Mesenchymal stem cell (in vitro differentiated cells and primary cell): ENCODE measurements at regions not wholly inside any gene's neighbourhood (a gene's known extent, or its start where the extent isn't known, plus 50 kb on each side); places are given as distances from the start of the nearest gene placed in this dataset.
A peak's percentile ranks its signal among the peaks of the same experiment; 100 is the strongest.

Source experiments
- DNase-seq: peaks from one replicate; pipeline ENCODE4 v3.0.0-alpha.2; 2013
- H2AFZ ChIP-seq: one replicate; pipeline ENCODE4 v1.6.1; 2013; ENCODE audit warnings: low read depth, mild to moderate bottlenecking, control low read depth, inconsistent platforms, low read length, moderate library complexity
- H2AK5ac ChIP-seq: 2 replicates; pipeline ENCODE4 v1.6.1; 2013; ENCODE audit warnings: low read length, moderate library complexity, mild to moderate bottlenecking, inconsistent platforms; ENCODE audit not compliant: severe bottlenecking
- H2BK120ac ChIP-seq: one replicate; pipeline ENCODE4 v1.6.1; 2013; ENCODE audit warnings: low read depth, mild to moderate bottlenecking, inconsistent platforms, low read length, moderate library complexity
- H2BK12ac ChIP-seq, 2 experiments: one replicate each; pipeline ENCODE4 v1.6.1; 2013; ENCODE audit warnings: inconsistent platforms in 2 of 2, low read length in 2 of 2, mild to moderate bottlenecking in 2 of 2, moderate library complexity in 2 of 2, control low read depth in 1 of 2
- H2BK15ac ChIP-seq: one replicate; pipeline ENCODE4 v1.6.1; 2013; ENCODE audit warnings: mild to moderate bottlenecking, low read depth, inconsistent platforms; ENCODE audit not compliant: poor library complexity, severe bottlenecking
- H2BK5ac ChIP-seq: 2 replicates; pipeline ENCODE4 v1.6.1; 2013; ENCODE audit warnings: low read depth, mild to moderate bottlenecking, low read length, control low read depth, inconsistent platforms; ENCODE audit not compliant: poor library complexity, severe bottlenecking
- H3K14ac ChIP-seq, 2 experiments: one replicate each; pipeline ENCODE4 v1.6.1; 2013; ENCODE audit warnings: inconsistent platforms in 2 of 2, low read length in 2 of 2, control low read depth in 1 of 2, mild to moderate bottlenecking in 1 of 2, moderate library complexity in 1 of 2
- H3K18ac ChIP-seq, 2 experiments: one replicate each; pipeline ENCODE4 v1.6.1; 2013; ENCODE audit warnings: inconsistent platforms in 2 of 2, low read length in 2 of 2, control low read depth in 1 of 2, low read depth in 1 of 2, mild to moderate bottlenecking in 1 of 2
- H3K23ac ChIP-seq, 2 experiments: one replicate each; pipeline ENCODE4 v1.6.1; 2013; ENCODE audit warnings: inconsistent platforms in 2 of 2, low read length in 2 of 2, mild to moderate bottlenecking in 2 of 2, moderate library complexity in 2 of 2, control low read depth in 1 of 2
- H3K27ac ChIP-seq: 2 replicates; pipeline ENCODE4 v1.5.1; 2013; ENCODE audit warnings: mild to moderate bottlenecking, moderate library complexity, low read length, control low read depth, inconsistent platforms; ENCODE audit not compliant: poor library complexity, severe bottlenecking
- H3K27me3 ChIP-seq, 2 experiments: 2 replicates each; pipeline versions ENCODE4 v1.6.1 to v1.7.0; 2013; ENCODE audit warnings: low read length in 2 of 2, mild to moderate bottlenecking in 2 of 2, moderate library complexity in 2 of 2, control low read depth in 1 of 2, inconsistent platforms in 1 of 2; ENCODE audit not compliant: control insufficient read depth in 1 of 2, insufficient read depth in 1 of 2
- H3K36me3 ChIP-seq, 2 experiments: 2 replicates each; pipeline versions ENCODE4 v1.6.1 to v1.7.0; 2013; ENCODE audit warnings: low read length in 2 of 2, control low read depth in 1 of 2, inconsistent platforms in 1 of 2, low read depth in 1 of 2, mild to moderate bottlenecking in 1 of 2; ENCODE audit not compliant: insufficient read depth in 2 of 2, control insufficient read depth in 1 of 2
- H3K4ac ChIP-seq, 2 experiments: one replicate each; pipeline ENCODE4 v1.6.1; 2013; ENCODE audit warnings: inconsistent platforms in 2 of 2, low read length in 2 of 2, mild to moderate bottlenecking in 2 of 2, moderate library complexity in 2 of 2, control low read depth in 1 of 2, low read depth in 1 of 2
- H3K4me1 ChIP-seq: 2 replicates; pipeline ENCODE4 v1.6.1; 2013; ENCODE audit warnings: low read depth, low read length, control low read depth; ENCODE audit not compliant: control insufficient read depth, insufficient read depth
- H3K4me2 ChIP-seq: 2 replicates; pipeline ENCODE4 v1.6.1; 2013; ENCODE audit warnings: low read length, mild to moderate bottlenecking, inconsistent platforms; ENCODE audit not compliant: poor library complexity, severe bottlenecking
- H3K4me3 ChIP-seq, 2 experiments: 2 replicates each; pipeline versions ENCODE4 v1.5.1 to v1.7.0; 2013; ENCODE audit warnings: low read length in 2 of 2, mild to moderate bottlenecking in 2 of 2, control low read depth in 1 of 2, low read depth in 1 of 2; ENCODE audit not compliant: insufficient read depth in 1 of 2
- H3K79me1 ChIP-seq: replicated peaks from 2 replicates; pipeline ENCODE4 v1.6.1; 2013; ENCODE audit warnings: mild to moderate bottlenecking, control low read depth, low read length, inconsistent platforms; ENCODE audit not compliant: poor library complexity, severe bottlenecking
- H3K9ac ChIP-seq: 2 replicates; pipeline ENCODE4 v1.7.0; 2013; ENCODE audit warnings: mild to moderate bottlenecking, low read length, moderate library complexity
- H3K9me3 ChIP-seq: 2 replicates; pipeline ENCODE4 v1.7.0; 2013; ENCODE audit warnings: mild to moderate bottlenecking, low read length; ENCODE audit not compliant: control insufficient read depth
- H4K8ac ChIP-seq: one replicate; pipeline ENCODE4 v1.6.1; 2013; ENCODE audit warnings: inconsistent platforms, mild to moderate bottlenecking, low read length, moderate library complexity
- H4K91ac ChIP-seq: one replicate; pipeline ENCODE4 v1.6.1; 2013; ENCODE audit warnings: mild to moderate bottlenecking, low read length, inconsistent platforms
- WGBS: methylation state at CpG from one replicate; pipeline ENCODE4 v1.1.7; 2013; ENCODE audit warnings: mixed read lengths; 5-methylcytosine and 5-hydroxymethylcytosine counted together

DNA sequence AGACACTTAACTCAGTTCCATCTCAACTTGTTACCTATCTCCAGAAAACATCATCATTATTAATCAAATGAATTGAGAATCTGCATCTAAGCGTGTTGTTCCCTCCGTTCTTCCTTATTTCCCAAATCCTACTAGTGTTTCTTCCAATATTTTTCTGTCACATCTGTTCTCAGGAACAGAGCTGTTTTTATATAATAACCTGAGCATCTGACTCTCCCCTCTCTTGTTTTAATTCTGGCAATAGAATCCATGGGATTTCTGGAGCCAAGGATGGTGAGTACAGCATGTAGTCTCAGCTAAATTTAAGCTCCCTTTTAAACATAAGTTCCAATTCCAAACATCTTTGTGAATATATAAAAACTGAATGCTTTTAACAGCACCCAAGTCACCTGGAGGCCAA is 558.3 kb downstream of the DTWD2 start:
- Histone ChIP-seq H3K36me3 (no peaks in the 10 kb centered on the region), H3K27ac (no peak overlapping the region), H3K9ac (no peak overlapping the region), H3K4me3 (no peak overlapping the region), H3K4ac (no peak overlapping the region), H2BK12ac (no peak overlapping the region), H3K4me1 (no peaks in the 10 kb centered on the region), H2BK15ac (no peak overlapping the region), H2BK120ac (no peak overlapping the region), H4K8ac (no peak overlapping the region), H3K23ac (no peak overlapping the region), H4K91ac (no peak overlapping the region), H3K18ac (no peak overlapping the region), H3K9me3 (peaks cover 8% of the 10 kb centered on the region), H3K14ac (no peak overlapping the region), H2AK5ac (no peak overlapping the region), H2AFZ (no peak overlapping the region), H3K4me2 (no peak overlapping the region), H2BK5ac (no peak overlapping the region), H3K27me3 (no peaks in the 10 kb centered on the region), H3K79me1 (no peaks in the 10 kb centered on the region)
- DNase-seq, result no peak
- WGBS, result 98% methylated on average over 2 of the region's 2 CpGs

DNA sequence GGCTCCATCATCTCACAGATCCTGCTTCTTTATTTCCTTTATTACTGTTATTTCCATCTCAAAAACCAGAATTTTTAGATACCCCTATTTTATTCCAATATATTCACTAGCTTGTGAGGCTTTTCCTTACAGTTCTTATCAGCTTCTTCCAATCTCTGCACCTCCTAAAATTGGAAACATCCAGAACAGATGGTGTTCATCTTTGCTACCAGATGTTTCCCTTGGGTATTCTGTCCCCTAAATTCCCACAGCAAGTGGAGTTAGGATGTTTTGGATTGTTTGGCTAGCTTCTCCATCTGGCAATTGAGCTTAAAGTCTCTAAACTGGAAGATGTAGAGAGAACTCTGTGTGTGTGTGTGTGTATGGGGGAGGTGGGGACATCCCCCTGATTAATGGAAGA is 580.4 kb downstream of the DTWD2 start:
- Histone ChIP-seq H3K27me3 (no peaks in the 10 kb centered on the region), H3K27ac (no peak overlapping the region), H3K9ac (no peak overlapping the region), H3K4ac (no peak overlapping the region), H3K14ac (no peak overlapping the region), H2AK5ac (no peak overlapping the region), H3K9me3 (peaks cover 3% of the 10 kb centered on the region), H3K4me1 (peaks cover 5% of the 10 kb centered on the region), H3K36me3 (no peaks in the 10 kb centered on the region), H4K91ac (no peak overlapping the region), H2BK5ac (no peak overlapping the region), H3K4me2 (no peak overlapping the region), H3K18ac (no peak overlapping the region), H2AFZ (no peak overlapping the region), H3K4me3 (no peak overlapping the region), H2BK120ac (no peak overlapping the region), H3K23ac (no peak overlapping the region), H2BK12ac (no peak overlapping the region), H3K79me1 (no peaks in the 10 kb centered on the region), H2BK15ac (no peak overlapping the region), H4K8ac (no peak overlapping the region)
- no peak for DNase-seq

DNA sequence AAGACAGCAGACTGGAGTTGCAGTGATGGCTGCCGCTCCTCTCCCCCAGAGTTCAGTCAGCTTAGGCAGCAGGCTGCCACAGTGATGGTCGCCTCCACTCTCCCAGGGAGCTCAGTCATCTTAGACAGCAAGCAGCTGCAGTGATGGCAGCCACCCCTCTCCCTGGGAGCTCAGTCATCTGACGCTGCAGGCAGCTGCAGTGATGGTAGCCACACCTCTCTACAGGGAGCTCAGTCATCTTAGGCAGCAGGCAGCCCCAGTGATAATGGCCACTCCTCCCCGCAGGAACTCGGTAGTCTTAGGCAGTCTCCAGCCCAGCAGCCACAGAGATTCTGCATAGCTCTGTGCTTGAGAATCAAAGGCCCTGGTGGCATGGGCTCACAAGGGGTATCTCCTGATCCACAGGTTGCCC is 582.7 kb downstream of the DTWD2 start:
- no peak overlapping the region for H3K4ac ChIP-seq

DNA sequence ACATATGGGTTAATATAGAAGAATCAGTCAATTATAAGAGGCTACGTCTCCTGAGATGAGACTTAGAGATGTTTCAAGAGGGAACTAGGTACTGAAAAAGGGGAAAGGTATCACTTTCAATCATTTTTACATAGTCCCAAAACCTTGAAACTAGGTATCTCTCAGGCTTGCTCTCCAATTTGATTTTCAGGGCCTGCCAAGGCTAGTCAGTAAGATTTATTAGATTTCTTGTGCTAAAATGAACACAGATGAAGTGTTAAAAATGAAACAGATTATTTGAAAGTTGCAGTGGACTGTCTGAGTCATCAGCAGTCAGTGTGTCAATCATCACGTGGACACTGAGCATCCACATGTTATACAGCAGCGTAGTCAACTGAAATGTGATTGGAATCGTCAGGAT is 591.1 kb downstream of the DTWD2 start:
- H2BK120ac ChIP-seq, result no peak overlapping the region
- no peak overlapping the region for H3K9ac ChIP-seq
- H3K9me3 ChIP-seq, result peaks cover 10% of the 10 kb centered on the region
- no peak overlapping the region for H4K91ac ChIP-seq
- H2BK15ac ChIP-seq, result no peak overlapping the region
- H3K14ac ChIP-seq, result no peak overlapping the region
- H4K8ac ChIP-seq, result no peak overlapping the region
- no peak overlapping the region for H3K4me2 ChIP-seq
- H2BK5ac ChIP-seq, result no peak overlapping the region
- H2AFZ ChIP-seq, result no peak overlapping the region
- no peaks in the 10 kb centered on the region for H3K27me3 ChIP-seq
- H3K79me1 ChIP-seq, result no peaks in the 10 kb centered on the region
- 71% methylated on average over 2 of the region's 4 CpGs for WGBS
- no peak overlapping the region for H2AK5ac ChIP-seq
- H3K27ac ChIP-seq, result no peak overlapping the region
- H3K36me3 ChIP-seq, result no peaks in the 10 kb centered on the region
- no peak for DNase-seq
- no peak overlapping the region for H2BK12ac ChIP-seq
- H3K4me1 ChIP-seq, result no peaks in the 10 kb centered on the region
- no peak overlapping the region for H3K18ac ChIP-seq
- no peak overlapping the region for H3K4me3 ChIP-seq
- H3K4ac ChIP-seq, result no peak overlapping the region
- H3K23ac ChIP-seq, result no peak overlapping the region

More for the DNA sequence above, 582.7 kb downstream of the DTWD2 start:
- H2BK12ac ChIP-seq, result no peak overlapping the region
- H3K4me3 ChIP-seq, result no peak overlapping the region
- H3K79me1 ChIP-seq, result no peaks in the 10 kb centered on the region
- H2BK15ac ChIP-seq, result no peak overlapping the region
- peak overlapping the region; percentile 15 for H4K91ac ChIP-seq
- 56% methylated on average over 5 of the region's 5 CpGs for whole genome bisulfite sequencing
- no peaks in the 10 kb centered on the region for H3K27me3 ChIP-seq
- H3K4me1 ChIP-seq, result peaks cover 5% of the 10 kb centered on the region
- no peak overlapping the region for H3K27ac ChIP-seq
- H4K8ac ChIP-seq, result no peak overlapping the region
- DNase-seq, result peak; percentile 1
- no peak overlapping the region for H3K14ac ChIP-seq
- no peak overlapping the region for H2AFZ ChIP-seq
- no peak overlapping the region for H3K23ac ChIP-seq
- no peak overlapping the region for H2AK5ac ChIP-seq
- no peak overlapping the region for H2BK5ac ChIP-seq
- no peak overlapping the region for H2BK120ac ChIP-seq
- H3K18ac ChIP-seq, result no peak overlapping the region
- no peak overlapping the region for H3K9ac ChIP-seq
- H3K9me3 ChIP-seq, result peaks cover 14% of the 10 kb centered on the region
- H3K4me2 ChIP-seq, result no peak overlapping the region
- H3K36me3 ChIP-seq, result no peaks in the 10 kb centered on the region
